Endothelial cell of umbilical vein (primary cell): ENCODE measurements at regions not wholly inside any gene's neighbourhood (a gene's known extent, or its start where the extent isn't known, plus 50 kb on each side); places are given as distances from the start of the nearest gene placed in this dataset.

Experiments used
- CTCF ChIP-seq, 2 donors: IDR thresholded peaks; 1 replicate in 1 of 2; 2 replicates in 1 of 2; pipeline ENCODE4 v1.5.1; 2011; ENCODE audit warnings: low read length in 2 of 2, mild to moderate bottlenecking in 2 of 2, moderate library complexity in 2 of 2, control low read depth in 1 of 2, inconsistent platforms in 1 of 2, low read depth in 1 of 2; ENCODE audit not compliant: insufficient read depth in 1 of 2; ENCODE audit errors: extremely low read depth in 1 of 2
- EZH2 ChIP-seq: IDR thresholded peaks from 2 replicates; pipeline ENCODE4 v1.6.1; 2012; ENCODE audit warnings: borderline replicate concordance, low read depth, mild to moderate bottlenecking, moderate library complexity, low read length, inconsistent platforms; ENCODE audit not compliant: severe bottlenecking
- GATA2 ChIP-seq: IDR thresholded peaks from 2 replicates; pipeline ENCODE4 v1.7.0; 2011; ENCODE audit warnings: low read depth, mild to moderate bottlenecking, moderate library complexity, mixed read lengths, low read length; ENCODE audit not compliant: insufficient read length, insufficient read depth
- JUN ChIP-seq: IDR thresholded peaks from 2 replicates; pipeline ENCODE4 v1.6.1; 2011; ENCODE audit warnings: borderline replicate concordance, low read depth; ENCODE audit not compliant: insufficient read length, insufficient read depth
- MAX ChIP-seq: IDR thresholded peaks from 2 replicates; pipeline ENCODE4 v1.6.1; 2011; ENCODE audit not compliant: insufficient read depth, insufficient read length
- MYC ChIP-seq: IDR thresholded peaks from one replicate; pipeline ENCODE4 v1.6.1; 2011; ENCODE audit warnings: mild to moderate bottlenecking, low read depth, low read length
- POLR2A ChIP-seq: IDR thresholded peaks from 2 replicates; pipeline ENCODE4 v1.6.1; 2012; ENCODE audit warnings: low read depth, mild to moderate bottlenecking, control low read depth, low read length
- POLR2AphosphoS5 ChIP-seq: IDR thresholded peaks from 2 replicates; pipeline ENCODE4 v1.6.1; 2012; ENCODE audit warnings: low read depth, mild to moderate bottlenecking, control low read depth, low read length, moderate library complexity; ENCODE audit not compliant: insufficient read depth

GRCh38 chr14:61992139-61992538, 229.9 kb downstream of the SNAPC1 start:
- TF ChIP-seq EZH2: no peak
- TF ChIP-seq CTCF (IDR thresholded peaks at IDR 0.05; ENCODE audit: extremely low read depth in 1 of 2, insufficient read depth in 1 of 2, low read depth in 1 of 2, low read length in 2 of 2): no peak
- no peak for TF ChIP-seq POLR2A
- TF ChIP-seq JUN: no peak
- no peak for TF ChIP-seq MAX
- TF ChIP-seq POLR2AphosphoS5: no peak
- no peak for TF ChIP-seq GATA2
- no peak for TF ChIP-seq MYC
